Mesenteric fat pad (tissue), 1 donor: ENCODE measurements at regions not wholly inside any gene's neighbourhood (a gene's known extent, or its start where the extent isn't known, plus 50 kb on each side); places are given as distances from the start of the nearest gene placed in this dataset.
"Not testable (repeated sequence)": the region's sequence is repeated elsewhere in the genome, so short reads cannot be mapped to it uniquely, and the experiment has no call there.

Experiments
- DNase-seq: peaks from one replicate; pipeline ENCODE4 v3.0.0-alpha.2; 2020; ENCODE audit warnings: low spot score
- donor health status: DM: yes; HTN: yes; CAD: no.

DNA sequence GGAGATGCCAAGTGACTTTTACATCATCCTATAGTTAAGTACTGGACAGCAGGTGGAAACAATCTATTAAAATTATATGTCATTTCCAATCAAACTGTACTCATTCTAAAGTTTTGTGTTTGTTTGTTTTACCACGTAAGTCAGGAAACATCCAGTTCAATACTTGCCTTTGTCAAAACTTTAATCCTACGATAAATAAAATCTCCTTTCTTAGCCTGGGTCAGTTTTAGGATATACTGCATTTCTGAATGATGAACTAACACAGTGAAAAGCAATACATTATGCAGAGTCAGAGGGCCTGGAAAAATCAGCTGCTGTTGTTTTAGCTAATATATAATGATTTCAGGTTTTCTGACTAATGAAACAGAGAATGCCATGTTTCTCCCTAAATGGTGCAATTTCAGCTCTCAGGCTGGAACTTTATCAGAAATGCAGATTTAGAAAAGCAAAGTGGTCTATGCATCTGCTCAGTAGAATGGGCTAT lies 756.4 kb downstream of the CDH11 start:
- no peak for DNase-seq

DNA sequence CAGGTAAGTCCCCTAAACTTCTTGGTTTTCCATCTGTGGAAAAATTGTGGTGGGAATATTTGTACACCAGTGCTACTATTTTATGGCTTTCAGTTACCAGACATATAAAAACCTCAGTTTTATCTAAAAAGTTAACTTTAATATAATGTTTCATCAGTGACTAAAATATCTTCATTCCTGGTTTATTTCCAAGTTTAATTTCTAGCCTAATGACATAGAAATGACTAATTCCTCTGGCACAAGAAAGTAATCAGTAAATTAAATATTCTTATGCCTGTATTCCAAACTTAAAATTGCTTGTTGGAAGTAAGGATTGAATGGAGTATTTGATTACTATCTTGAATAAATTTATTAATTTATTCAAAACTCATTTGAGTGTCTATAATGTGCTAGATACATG lies 757.0 kb downstream of the CDH11 start:
- DNase-seq = no peak

DNA sequence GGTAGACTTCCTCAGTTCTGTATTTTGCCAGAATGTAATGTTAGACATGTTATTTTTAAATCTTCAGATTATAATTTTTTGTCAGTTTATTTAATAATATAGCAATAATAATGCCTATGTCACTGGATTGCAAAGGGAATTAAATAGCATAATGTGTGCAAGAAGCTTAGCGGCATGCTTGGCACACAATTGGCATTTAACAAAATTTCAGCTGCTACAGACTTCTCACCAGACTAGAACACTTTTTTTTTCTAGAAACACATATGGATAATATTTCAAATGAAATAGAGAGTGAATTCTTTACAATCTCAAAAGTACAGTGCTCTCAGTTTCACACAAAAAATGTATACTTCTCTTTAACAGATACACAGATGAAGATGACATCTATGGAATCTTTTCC lies 757.4 kb downstream of the CDH11 start:
- DNase-seq = no peak

DNA sequence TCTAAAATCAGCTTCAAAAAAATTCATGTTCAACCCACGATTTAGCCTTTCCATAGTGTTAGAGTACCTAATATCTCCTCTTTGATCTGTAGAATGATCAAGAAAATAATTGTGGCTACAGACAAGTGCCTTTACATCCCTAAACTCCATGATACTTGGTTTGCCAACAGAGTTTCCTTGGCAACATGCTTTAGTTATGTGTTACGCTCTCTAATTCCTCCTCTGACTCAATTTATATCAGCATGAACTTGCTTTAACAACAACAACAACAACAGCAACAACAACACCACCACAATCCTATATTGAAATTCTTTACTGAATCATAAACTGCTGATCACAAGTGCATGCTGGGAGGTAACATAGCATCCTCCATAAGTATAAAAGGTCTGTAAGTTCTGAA lies 757.8 kb downstream of the CDH11 start:
- no peak for DNase-seq

DNA sequence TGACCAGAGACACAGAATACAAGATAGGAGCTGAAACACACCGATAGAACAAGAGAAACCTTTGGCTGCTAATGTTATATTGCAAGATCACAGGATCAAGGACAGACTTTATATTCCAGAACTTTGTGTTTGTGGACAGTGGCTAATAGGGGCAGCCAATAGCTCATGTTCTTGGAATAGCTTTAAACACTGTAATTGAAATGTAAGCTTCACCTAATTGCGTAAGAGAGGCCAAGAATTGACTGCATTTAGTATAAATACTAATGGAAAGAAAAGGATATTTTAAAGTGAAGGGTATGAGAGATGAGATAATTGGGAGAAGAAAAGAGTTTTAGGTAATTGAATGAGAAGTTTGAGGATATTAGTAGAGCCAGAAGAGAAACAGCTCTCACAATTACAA lies 758.8 kb downstream of the CDH11 start:
- no peak for DNase-seq

DNA sequence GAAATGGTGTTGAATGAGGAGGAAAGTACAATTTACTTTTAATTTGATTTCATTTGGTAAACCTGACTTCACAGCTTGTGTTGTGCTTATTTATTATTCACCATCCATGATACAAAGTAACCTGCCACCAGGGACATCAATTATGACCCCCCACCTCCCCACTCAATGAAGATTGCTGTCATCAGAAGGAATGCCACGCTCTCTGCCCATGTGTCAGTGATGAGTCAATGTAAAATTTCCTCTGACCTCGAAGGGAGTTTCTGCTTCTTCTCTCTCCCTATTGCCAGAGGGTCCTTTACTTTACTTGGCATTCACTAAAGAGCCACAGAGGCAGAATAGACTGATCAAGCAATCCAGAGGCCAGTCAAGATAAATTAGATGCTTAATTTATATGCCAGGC lies 759.7 kb downstream of the CDH11 start:
- no peak for DNase-seq

DNA sequence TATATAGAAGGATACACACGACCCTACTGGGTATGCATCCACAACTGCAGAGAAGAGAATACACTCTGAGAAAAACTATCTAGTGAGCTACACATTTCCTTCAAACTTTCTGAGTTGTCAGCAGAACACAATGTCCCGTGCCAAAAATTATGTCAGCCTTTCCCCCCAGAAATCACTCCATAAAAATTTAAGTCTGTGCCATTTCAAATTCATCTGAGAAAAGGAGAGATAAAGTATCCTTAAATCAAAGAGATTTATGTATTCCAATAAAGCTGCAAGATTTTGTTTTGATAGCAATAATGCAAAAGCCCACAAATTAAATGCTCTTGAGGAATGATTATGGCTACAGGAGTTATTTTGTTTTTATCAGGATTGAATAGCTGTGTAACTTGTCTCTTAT lies 760.1 kb downstream of the CDH11 start:
- DNase-seq = no peak

DNA sequence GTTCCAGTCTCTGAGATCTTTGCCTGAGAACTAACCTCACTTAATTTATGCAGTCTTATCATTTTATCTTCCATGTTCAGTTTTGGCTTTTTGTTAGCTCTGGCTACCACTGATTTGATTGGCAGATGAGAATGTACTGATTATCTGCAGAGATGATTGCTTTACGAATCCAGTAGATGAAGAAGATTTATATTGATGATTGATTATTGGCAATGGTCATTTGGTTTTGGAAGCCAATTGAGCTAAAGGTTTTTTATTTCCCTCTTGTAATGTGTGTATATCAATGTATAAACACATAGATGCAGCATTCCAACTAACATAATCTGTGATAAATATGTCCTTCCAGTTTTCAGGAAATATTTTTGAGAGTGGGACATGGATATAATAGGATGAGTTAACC lies 763.6 kb downstream of the CDH11 start:
- no peak for DNase-seq

DNA sequence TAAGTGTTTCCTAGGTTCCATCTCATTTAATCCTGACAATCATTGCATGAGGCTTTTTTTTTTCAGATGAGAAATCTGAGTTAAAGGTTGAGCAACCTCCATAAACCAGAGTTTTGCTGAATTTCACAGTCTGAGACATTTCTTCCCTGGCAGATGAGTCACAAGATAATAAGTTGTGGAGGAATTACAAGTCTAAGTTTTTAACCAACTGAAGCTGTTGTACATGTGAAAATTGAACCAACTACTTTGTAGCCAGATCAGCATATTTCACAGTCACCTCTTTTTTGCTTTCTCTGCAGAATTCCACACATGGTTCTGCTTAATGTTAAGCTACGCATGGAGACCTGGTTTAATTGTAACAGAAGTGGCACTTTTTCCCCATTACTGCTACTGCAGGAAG lies 765.6 kb downstream of the CDH11 start:
- no peak for DNase-seq

DNA sequence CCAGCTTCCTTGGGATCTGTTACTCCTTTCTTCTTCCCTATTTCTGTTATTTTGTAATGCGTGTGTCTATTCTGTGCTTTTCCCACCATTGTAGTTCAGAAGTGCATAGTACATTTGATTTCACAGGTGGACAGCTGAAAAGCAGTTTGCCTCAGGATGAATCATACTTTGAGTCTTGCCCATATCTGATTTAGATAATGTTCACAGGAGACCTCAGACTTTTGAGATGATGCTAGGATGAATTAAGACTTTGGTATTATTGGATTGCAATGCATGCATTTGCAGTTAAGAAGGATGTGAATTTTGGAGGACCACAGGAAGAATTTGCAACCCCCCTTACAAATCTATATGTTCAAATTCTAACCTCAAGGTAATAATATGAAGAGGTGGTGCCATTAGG lies 769.6 kb downstream of the CDH11 start:
- DNase-seq = no peak

DNA sequence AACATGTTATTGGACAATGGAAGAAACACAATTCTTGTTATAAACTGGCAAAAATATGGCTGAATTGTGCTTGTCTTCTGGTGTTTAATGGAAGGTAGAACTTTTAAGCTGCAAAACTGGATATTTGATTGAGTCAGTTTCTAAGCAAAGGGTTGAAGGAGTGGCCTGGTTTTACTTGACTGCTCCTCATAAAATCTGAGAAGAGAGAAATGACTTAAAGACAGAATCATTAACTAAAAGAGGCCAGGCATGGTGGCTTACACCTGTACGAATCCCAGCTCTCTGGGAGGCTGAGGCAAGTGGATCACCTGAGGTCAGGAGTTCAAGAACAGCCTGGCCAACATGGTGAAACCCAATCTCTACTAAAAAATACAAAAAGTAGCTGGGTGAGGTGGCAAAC lies 770.7 kb downstream of the CDH11 start:
- no peak for DNase-seq

DNA sequence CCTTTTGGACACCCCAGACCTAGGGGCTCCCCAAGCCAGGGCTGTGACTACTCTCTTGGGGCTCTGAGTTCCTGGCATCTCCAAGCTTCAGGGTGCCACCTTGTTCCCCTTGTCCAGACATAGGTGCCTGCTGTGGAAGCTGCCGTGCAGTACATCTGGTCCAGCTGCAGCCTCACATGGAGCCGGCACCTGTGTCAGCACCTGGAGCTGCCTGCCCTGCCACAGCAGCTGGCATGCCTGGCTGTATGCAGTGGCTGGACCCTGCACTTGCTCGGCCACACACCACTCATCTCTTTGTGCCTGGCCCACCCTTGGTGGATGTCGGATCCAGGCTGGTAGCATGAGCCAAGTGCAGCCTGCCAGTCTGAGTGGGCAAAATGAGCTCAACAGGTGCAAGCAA lies 775.8 kb downstream of the CDH11 start:
- no peak for DNase-seq

DNA sequence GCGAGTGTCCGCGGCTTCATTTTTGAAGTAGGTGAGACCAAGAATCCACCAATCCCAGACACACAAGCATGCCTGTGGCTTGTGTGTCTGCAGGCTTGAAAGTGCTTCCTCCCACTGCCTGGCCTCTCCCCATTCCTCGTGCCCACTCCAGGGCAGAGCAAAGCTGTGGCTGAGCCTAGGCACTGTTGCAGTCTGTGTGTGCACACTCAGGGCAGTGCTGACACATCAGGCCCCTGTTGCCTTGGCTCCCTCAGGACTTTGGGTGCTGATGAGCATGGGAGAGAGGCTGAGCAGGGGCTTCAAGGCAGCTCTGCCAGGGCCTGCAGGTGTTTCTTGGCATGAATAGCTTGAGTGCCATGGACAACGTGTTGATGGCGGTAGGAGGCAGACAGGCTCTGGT lies 776.7 kb downstream of the CDH11 start:
- no peak for DNase-seq

DNA sequence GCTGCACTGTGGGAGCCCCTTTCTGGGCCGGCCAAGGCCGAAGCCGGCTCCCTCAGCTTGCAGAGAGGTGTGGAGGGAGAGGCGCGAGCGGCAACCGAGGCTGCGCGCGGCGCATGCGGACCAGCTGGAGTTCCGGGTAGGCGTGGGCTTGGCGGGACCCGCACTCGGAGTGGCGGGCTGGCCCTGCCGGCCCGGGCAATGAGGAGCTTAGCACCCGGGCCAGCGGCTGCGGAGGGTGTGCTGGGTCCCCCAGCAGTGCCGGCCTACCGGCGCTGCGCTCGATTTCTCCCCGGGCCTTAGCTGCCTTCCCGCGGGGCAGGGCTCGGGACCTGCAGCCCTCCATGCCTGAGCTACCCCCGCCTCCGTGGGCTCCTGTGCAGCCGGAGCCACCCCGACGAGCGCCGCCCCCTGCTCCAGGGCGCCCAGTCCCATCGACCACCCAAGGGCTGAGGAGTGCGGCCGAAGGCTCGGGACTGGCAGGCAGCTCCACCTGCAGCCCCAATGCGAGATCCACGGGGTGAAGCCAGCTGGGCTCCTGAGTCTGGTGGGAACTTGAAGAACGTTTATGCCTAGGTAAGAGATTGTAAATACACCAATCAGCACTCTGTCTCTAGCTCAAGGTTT lies 777.9 kb downstream of the CDH11 start:
- not testable (repeated sequence) for DNase-seq

DNA sequence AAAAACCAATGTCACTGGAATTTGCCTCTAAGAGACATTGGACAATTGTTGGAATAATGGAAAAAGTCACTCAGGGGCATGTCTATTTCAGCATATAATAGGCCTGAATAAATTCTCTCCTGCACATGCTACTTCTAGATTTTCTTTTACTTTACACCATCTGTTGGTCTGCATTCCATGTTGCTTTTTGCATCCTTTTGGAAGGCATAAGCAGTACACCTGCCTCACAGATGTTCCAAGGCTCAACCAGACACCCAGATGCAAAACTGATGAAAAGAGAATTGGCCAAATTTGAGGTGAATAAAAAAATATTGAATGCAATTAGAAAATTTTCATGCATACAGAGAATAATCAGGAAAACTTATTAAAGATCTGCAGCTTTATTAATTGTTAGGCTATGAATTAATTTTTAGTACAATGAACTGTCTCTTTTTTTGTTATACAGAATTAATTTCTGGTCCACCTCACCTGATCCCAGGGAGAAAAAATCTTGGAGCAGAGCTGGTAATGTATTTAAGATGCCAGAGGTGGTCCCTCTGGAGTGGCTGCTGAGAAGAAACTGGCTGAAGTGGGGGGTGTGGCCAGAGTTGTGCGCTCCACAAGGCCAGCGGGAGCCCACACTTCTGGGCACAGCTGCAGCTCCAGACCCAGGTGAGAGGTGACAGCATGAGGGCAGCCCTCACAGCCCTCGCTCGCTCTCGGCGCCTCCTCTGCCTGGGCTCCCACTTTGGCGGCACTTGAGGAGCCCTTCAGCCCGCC lies 778.6 kb downstream of the CDH11 start:
- DNase-seq = no peak

DNA sequence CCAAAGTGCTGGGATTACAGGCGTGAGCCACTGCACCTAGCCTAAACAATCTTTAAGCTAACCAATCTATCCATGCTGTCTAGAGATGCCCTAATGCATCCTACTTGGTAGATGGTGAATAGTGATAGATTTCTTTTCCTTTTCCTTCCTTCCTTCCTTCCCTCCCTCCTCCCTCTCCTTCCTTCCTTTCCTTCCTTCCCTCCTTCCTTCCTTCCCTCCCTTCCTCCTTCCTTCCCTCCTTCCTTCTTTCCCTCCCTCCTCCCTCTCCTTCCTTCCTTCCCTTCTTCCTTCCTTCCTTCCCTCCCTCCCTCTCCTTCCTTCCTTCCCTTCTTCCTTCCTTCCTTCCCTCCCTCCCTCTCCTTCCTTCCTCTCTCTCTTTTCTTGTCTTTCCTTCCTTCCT lies 780.5 kb downstream of the CDH11 start:
- not testable (repeated sequence) for DNase-seq

DNA sequence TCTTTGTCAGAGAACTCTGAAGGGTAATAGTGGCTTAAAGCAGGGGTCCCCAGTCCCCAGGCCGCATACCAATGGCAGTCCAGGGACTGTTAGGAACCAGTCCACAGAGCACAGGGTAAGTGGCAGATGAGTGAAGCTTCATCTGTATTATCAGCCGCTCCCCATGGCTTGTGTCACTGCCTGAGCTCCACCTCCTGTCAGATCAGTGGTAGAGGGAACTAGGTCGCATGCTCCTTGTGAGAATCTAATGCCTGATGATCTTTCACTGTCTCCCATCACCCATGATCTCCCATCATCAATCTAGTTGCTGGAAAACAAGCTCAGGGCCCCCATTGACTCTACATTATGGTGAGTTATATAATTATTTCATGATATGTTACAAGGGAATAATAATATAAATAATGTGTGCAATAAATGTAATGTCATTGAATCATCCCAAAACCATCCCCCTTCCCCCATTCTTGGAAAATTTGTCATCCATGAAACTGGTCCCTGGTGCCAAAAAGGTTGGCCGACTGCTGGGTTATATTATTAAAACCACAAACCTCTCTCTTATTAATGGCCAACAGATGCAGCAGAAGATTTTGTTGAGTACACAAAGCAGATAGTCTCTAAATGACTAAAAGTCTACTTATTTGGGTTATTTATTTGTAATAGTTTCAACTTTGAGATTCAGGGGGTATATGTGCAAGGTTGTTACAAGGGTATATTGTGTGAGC lies 782.7 kb downstream of the CDH11 start:
- no peak for DNase-seq

DNA sequence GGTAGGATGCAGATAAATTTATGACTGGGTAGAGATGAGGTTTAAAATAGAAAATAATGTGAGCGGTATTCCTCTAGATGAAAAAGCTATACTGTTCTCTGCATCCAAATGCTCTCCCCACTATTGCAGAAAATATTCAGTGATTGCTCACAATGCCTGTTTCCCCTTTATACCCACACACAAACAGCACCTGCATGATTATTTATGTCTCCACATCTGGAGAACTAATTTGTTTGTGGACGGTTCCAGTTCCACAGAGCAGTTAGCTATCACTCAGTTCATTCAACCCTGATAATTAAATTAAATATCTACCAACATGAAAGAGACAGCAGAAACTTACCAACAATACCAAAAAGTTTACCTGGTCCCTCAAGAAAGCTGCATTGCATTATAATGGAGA lies 800.0 kb downstream of the CDH11 start:
- no peak for DNase-seq

DNA sequence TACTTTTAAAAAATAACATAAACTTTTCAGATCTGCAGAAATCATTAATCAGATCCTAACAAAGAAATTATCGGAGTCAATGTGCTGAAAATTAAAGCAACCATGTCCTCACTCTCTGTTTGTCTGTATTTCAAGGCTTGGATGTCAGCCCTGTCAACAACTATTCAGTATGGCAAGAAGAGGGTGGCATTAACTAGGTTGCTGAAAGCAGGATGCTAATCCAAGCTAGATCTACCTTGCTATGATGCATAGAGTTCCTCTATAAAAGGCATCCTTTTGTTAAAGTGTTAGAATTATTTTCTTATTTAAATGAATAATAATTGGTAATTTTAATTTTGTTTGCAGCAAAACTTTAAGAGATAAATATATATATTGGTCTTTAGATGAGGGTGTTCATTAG lies 800.8 kb downstream of the CDH11 start:
- DNase-seq = no peak

DNA sequence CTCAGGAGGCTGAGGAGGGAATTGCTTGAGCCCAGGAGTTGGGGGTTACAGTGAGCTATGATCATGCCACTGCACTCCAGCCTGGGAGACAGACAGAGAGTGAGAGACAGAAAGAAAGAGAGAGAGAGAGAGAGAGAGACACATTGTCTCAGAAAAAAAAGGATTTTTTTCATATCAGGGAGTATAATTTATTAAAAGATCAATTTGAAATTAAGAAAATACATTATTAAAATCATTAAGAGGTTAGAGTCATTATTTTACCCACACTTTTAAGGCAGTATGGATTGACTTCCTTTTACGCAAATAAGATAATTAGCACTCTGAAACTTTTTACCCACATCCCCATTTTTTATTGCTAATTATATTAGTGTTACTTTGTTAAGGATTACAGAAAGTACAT lies 804.3 kb downstream of the CDH11 start:
- DNase-seq = no peak

DNA sequence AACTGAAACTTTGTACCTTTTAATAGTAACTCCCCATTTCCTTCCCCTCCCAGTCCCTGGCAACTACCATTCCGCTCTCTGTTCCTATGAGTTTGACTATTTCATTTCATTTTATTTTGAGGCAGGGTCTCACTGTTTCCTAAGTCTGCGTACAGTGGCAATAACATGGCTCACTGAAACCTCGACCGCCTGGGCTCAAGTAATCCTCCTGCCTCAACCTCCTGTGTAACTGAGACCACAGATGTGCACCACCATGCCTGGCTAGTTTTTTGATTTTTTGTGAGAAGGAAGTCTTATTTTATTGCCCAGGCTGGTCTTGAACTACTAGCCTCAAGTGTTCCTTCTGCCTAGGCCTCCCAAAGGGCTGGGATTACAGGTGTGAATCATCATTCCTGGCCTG lies 808.1 kb downstream of the CDH11 start:
- no peak for DNase-seq

DNA sequence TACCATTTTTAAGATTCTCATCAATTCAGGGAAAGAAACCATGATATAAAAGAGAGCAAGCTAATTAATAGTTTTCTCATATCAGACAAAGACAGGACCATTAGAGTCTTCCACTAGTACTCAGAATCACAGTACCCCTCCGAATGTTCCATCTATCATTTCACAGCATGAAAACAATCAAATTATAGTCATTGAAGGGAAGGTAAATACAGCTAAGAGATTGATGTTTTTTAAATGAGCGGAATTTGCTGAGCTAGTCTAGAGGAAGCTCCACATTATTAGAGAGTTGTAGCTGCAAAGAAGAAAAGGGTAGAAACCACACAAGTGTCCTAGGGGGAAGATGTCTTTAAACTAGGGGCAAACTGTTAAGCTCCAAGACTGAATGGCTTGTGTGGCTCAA lies 808.9 kb downstream of the CDH11 start:
- DNase-seq = no peak

DNA sequence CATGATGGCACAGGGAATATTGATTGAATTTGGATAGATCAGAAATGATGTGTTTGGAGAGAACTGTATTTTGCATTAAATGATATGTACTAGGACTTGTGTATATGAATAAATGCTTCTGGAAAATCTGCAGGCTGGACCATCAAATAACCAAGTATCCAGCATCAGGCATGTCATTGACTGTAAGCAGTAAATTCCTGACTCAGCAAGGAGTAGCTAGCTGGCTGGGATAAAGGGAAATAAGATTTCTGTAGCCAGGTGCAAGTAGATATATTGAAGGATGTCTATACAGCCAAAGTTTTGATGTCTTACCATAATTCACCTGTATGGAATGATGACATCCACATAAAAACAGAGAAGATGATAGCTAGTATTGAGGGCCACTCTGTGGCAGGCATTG lies 809.6 kb downstream of the CDH11 start:
- DNase-seq = no peak
